MCF 10A (cell line): ENCODE measurements at regions not wholly inside any gene's neighbourhood (a gene's known extent, or its start where the extent isn't known, plus 50 kb on each side); places are given as distances from the start of the nearest gene placed in this dataset.

Experiments used
- BruUV-seq: library from RNA; stranded (reverse); fragments of 400-500 nt; replicated peaks from 2 replicates; lab custom pipeline; 2021; lab: Mats Ljungman, UMichigan
- CTCF ChIA-PET: fragments of 300-600 bp; sonication (Branson Sonifier 250); formaldehyde crosslinking; extraction: SDS; loops from one replicate; lab custom pipeline; 2021; ENCODE audit warnings: antibody characterized with exemption, inconsistent platforms; lab: Yijun Ruan, JAX
- POLR2A ChIA-PET: fragments of 300-600, 350-650 bp; sonication (Branson Sonifier 250); formaldehyde crosslinking; extraction: SDS; loops from one replicate; lab custom pipeline; 2020; ENCODE audit warnings: antibody characterized with exemption, inconsistent platforms; lab: Yijun Ruan, JAX
- DNase-seq: peaks from one replicate; pipeline ENCODE4 v3.0.0-alpha.2; 2018; ENCODE audit not compliant: unreplicated experiment
- H3K27ac Mint-ChIP-seq: one replicate; pipeline ENCODE4 v1.8.0; 2022; ENCODE audit warnings: mild to moderate bottlenecking, low read depth, mixed read lengths; ENCODE audit not compliant: unreplicated experiment
- H3K27me3 Mint-ChIP-seq: one replicate; pipeline ENCODE4 v1.8.0; 2022; ENCODE audit warnings: mixed read lengths; ENCODE audit not compliant: insufficient read depth, unreplicated experiment
- H3K36me3 Mint-ChIP-seq: one replicate; pipeline ENCODE4 v1.8.0; 2022; ENCODE audit warnings: mild to moderate bottlenecking, moderate library complexity, mixed read lengths; ENCODE audit not compliant: insufficient read depth, unreplicated experiment
- H3K4me1 Mint-ChIP-seq: one replicate; pipeline ENCODE4 v1.8.0; 2022; ENCODE audit warnings: mixed read lengths; ENCODE audit not compliant: insufficient read depth, unreplicated experiment
- H3K4me3 Mint-ChIP-seq: one replicate; pipeline ENCODE4 v1.8.0; 2022; ENCODE audit warnings: mild to moderate bottlenecking, moderate library complexity, mixed read lengths; ENCODE audit not compliant: unreplicated experiment
- H3K9me3 Mint-ChIP-seq: one replicate; pipeline ENCODE4 v1.8.0; 2022; ENCODE audit warnings: mixed read lengths; ENCODE audit not compliant: unreplicated experiment
- intact Hi-C: fragments of 100-400 bp; cut with micrococcal nuclease; formaldehyde crosslinking; loops from 2 replicates; pipeline ENCODE4 v1.14.1; 2022
- TF ChIP-seq, protein P1 (sequence below): fragments of 200-600 bp; IDR thresholded peaks from one replicate; pipeline ENCODE4 v1.8.0; 2022; ENCODE audit warnings: antibody characterized with exemption, mild to moderate bottlenecking; ENCODE audit not compliant: unreplicated experiment

GRCh38 chr1:97013136-97013535 lies 291.6 kb downstream of the PTBP2 start:
- H3K4me3 Mint-ChIP-seq: no peak overlapping the region
- POLR2A ChIA-PET: no interaction called here
- no peak overlapping the region for H3K27ac Mint-ChIP-seq
- H3K36me3 Mint-ChIP-seq: no peaks in the 10 kb centered on the region
- CTCF ChIA-PET: no interaction called here
- H3K27me3 Mint-ChIP-seq: no peaks in the 10 kb centered on the region
- DNase-seq: no peak
- intact Hi-C loops: no loop called here
- H3K4me1 Mint-ChIP-seq: peaks cover 25% of the 10 kb centered on the region
- TF ChIP-seq, protein P1, sequence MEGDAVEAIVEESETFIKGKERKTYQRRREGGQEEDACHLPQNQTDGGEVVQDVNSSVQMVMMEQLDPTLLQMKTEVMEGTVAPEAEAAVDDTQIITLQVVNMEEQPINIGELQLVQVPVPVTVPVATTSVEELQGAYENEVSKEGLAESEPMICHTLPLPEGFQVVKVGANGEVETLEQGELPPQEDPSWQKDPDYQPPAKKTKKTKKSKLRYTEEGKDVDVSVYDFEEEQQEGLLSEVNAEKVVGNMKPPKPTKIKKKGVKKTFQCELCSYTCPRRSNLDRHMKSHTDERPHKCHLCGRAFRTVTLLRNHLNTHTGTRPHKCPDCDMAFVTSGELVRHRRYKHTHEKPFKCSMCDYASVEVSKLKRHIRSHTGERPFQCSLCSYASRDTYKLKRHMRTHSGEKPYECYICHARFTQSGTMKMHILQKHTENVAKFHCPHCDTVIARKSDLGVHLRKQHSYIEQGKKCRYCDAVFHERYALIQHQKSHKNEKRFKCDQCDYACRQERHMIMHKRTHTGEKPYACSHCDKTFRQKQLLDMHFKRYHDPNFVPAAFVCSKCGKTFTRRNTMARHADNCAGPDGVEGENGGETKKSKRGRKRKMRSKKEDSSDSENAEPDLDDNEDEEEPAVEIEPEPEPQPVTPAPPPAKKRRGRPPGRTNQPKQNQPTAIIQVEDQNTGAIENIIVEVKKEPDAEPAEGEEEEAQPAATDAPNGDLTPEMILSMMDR: no peak
- BruUV-seq: no TSS peak
- no peaks in the 10 kb centered on the region for H3K9me3 Mint-ChIP-seq

GRCh38 chr1:97013941-97014340 lies 292.4 kb downstream of the PTBP2 start:
- peaks cover 2% of the 10 kb centered on the region for H3K9me3 Mint-ChIP-seq
- intact Hi-C loops: no loop called here
- H3K4me3 Mint-ChIP-seq: no peak overlapping the region
- TF ChIP-seq, protein P1: no peak
- POLR2A ChIA-PET: no interaction called here
- peak overlapping the region; percentile 17 for H3K27ac Mint-ChIP-seq
- no TSS peak for BruUV-seq
- H3K27me3 Mint-ChIP-seq: no peaks in the 10 kb centered on the region
- CTCF ChIA-PET: no interaction called here
- no peaks in the 10 kb centered on the region for H3K36me3 Mint-ChIP-seq
- DNase-seq: peak; percentile 72
- peaks cover 25% of the 10 kb centered on the region for H3K4me1 Mint-ChIP-seq

DNA sequence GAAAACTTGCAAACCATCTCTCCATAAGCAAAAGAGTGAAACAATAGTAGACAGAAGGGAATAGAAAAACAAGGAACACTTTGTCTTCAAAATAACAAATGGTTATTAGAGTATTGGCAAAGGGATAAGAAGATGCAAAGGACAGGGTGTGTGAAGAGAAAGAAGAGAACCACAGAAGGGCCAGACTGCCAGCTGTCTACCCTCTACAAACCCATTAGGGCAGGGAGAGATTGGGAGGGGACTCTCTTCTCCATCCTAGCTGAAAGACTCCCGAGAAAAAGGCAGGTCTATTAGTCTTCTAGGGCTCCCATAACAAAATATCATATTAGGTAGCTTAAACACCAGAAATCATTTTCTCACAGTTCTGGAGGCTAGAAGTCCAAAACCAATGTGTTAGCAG lies 292.8 kb downstream of the PTBP2 start:
- no TSS peak for BruUV-seq
- Mint-ChIP-seq H3K4me1 (peaks cover 25% of the 10 kb centered on the region), H3K9me3 (peaks cover 7% of the 10 kb centered on the region), H3K27me3 (no peaks in the 10 kb centered on the region), H3K27ac (peak overlapping the region; percentile 17), H3K4me3 (no peak overlapping the region), H3K36me3 (no peaks in the 10 kb centered on the region)
- ChIA-PET CTCF (no interaction called here), POLR2A (no interaction called here)
- intact Hi-C loops: no loop called here
- TF ChIP-seq, protein P1: no peak
- no peak for DNase-seq

GRCh38 chr1:97017895-97018294 lies 296.3 kb downstream of the PTBP2 start:
- Mint-ChIP-seq H3K9me3 (peaks cover 8% of the 10 kb centered on the region), H3K36me3 (peaks cover 6% of the 10 kb centered on the region), H3K4me1 (peaks cover 18% of the 10 kb centered on the region), H3K4me3 (no peak overlapping the region), H3K27ac (no peak overlapping the region), H3K27me3 (no peaks in the 10 kb centered on the region)
- peak; percentile 11 for DNase-seq
- intact Hi-C loops: no loop called here
- TF ChIP-seq, protein P1: no peak
- ChIA-PET CTCF (interaction anchor here (0.9 kb wide), 1 partner anchor 8 kb away, joined by 4 read pairs; no protein-coding TSS in a partner anchor), POLR2A (interaction anchor here (0.7 kb wide), 1 partner anchor 8 kb away, joined by 3 read pairs; no protein-coding TSS in a partner anchor)
- no TSS peak for BruUV-seq
